Muscle of arm (tissue), 1 donor: ENCODE measurements at regions not wholly inside any gene's neighbourhood (a gene's known extent, or its start where the extent isn't known, plus 50 kb on each side); places are given as distances from the start of the nearest gene placed in this dataset.
"Not testable (repeated sequence)": the region's sequence is repeated elsewhere in the genome, so short reads cannot be mapped to it uniquely, and the experiment has no call there.

ENCODE experiments used
- DNase-seq: peaks from one replicate; pipeline ENCODE4 v3.0.0-alpha.2; 2013

DNA sequence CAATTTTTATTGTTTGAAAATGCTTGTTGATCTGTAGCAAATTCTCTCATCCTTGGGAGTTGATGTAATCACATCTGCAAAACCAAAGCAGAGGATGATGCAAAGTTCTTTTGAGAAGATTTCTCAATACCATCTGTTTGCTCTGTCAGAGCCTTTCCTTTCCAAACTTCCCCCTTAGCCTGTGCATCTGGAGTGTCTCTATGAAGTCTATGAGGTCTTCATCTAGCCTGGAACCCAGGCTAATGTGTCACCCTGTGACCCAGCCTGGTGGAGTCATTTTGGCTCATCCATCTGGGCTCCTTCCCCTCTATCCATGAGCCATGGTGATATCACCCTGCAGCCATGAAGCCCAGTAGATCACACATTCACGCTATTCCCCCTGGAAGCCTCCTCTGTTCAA, 123.2 kb upstream of the SLC7A14 start:
- DNase-seq, result no peak

GRCh38 chr3:170707899-170708298, 122.0 kb upstream of the SLC7A14 start:
- no peak for DNase-seq

DNA sequence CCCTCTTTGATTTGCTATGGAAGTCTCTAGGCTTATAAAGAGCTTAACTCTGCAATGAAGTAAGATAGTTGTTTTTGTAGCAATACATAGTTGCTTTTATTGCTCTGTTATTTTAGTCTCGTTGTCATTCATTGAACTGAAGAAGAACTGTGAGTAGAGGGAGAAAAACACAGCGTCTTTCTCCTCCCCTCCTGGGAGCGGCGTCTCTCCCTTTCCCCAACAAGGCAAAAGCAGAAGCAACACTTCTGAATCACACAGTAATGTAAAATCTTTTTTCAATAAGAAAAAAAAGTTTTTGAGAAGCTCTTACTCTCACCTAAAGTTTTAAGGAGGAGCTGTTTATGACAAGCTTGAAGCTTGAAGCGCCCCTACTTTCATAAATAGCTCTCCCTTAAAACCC, 119.3 kb upstream of the SLC7A14 start:
- no peak for DNase-seq

DNA sequence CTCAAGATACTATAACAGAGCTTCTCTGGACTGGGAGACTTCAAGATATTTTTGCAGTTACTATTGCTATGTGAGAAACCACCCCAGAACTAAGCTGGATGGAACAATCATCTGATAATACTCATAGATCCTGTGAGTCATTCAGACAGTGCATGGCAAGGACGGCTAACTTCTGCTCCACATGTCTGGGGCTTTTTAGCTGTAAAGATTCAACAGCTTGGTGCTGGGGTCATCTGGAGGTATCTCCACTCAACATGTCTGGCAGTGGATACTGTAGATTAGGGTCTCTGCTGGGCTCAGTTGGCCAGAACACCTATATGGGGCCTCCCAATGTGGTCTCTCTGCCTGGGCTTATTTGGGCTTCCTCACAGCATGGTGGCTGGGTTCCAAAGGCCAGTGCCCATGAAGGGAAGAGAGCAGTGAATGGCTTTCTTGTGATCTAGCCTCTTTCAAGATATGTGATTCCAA, 117.3 kb upstream of the SLC7A14 start:
- no peak for DNase-seq

GRCh38 chr3:170701696-170702678, 116.1 kb upstream of the SLC7A14 start:
- no peak for DNase-seq

DNA sequence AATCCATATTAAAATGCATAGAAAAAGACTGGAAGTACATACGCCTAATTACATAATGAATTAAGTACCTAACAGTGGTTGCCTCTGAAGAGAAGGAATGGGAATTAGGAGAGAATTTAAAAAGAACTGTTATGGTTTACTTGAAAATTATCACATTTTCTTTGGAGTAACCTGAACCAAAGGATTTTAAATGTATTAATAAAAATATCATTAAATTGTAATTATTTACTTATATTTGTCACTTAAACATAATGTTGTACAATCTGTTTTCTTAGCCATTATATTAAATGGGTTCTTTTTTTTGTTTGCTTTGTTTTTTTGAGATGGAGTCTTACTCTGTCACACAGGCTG, 114.2 kb upstream of the SLC7A14 start:
- DNase-seq, result no peak

GRCh38 chr3:170699158-170700053, 113.5 kb upstream of the SLC7A14 start:
- DNase-seq, result no peak

- no peak for DNase-seq
These were observed 112.0 kb upstream of the SLC7A14 start for GRCh38 chr3:170697908-170698307.

DNA sequence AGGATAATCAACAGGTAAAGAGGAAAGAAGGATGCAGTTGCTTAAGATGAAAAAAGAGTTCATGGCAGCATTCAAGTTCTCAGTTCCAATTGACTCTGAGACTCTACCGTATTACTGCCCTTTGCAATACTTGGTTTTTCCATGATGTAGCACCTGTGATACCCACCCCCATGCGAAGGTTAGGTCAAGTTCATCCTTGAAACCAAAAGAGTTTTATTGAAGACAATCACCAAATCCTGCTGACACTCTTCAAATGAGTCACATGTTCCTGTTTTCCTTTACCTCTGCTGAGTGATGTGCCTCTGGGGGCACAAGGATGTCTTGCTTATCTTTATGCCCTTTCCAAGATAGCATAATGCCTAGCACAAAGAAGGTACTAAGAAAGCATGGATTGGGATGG, 111.3 kb upstream of the SLC7A14 start:
- no peak for DNase-seq

DNA sequence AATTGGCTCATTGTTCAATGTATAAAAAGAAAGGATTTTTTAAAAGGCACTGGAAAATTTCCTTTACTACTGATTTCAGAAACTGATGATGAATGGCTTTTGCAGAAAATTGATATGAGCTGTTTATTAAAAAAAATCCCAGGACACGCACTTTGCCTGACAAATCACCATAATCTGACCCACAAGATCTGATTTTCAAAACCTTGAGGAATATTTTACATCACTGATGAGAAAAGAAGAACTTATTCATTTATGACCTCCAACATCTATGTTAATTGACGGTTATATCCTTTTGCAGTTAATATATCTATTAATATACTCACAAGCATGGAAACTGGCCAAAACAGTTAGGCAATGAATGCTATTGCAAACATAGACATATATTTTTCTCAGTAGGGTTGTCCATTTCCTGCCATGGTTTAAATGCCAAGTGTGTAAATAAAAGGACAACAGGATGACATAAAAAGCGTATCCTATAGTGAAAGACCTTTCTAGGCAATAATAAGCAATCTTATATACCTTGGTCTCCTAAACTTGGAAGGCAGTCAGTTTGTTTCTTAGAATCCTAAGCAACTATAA, 109.7 kb upstream of the SLC7A14 start:
- no peak for DNase-seq

DNA sequence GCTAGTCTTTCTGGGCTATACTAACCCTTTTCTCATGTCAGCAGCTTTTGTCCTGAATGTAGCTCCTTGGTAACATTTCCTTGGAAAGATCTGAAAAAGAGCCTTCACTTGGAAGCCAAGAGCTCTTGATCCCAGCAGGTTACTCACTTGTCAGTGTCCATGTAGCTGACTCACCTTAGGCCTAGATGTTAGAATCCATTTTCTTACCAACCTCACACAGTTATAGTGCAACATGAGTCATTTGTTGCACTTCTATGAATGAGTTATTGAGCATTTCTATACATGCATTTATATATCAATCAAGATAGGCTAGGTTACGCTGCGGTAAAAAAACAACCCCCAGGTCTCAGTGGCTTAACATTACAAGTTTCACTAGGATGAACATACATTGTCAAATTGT, 106.8 kb upstream of the SLC7A14 start:
- no peak for DNase-seq

GRCh38 chr3:170690661-170690981, 104.7 kb upstream of the SLC7A14 start:
- no peak for DNase-seq

- DNase-seq, result no peak
These were observed 104.2 kb upstream of the SLC7A14 start for GRCh38 chr3:170689893-170690660.

DNA sequence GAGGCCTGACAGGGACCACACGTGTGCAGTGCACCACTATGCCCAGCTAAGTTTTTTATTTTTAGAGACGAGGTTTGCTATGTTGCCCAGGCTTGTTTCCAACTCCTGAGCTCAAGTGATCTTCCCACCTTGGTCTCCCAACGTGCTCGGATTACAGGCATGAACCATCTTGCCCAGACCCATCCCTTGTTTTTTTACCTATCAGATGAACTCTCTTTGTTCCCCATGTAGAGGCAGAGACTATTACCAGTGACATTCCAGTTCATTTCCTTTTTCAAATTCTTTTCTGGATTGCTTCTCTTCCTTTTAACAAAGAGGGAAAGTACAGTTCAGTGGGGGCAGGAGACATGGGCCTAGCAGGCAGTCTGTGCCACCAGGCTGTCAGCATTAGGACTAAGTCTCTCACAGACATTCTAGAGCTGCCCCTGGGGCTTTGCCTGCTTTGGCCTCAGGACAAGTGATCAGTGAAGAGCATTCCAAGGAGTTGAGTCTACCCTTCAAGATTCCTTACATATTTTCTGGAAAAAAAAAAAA, 103.5 kb upstream of the SLC7A14 start:
- DNase-seq, result no peak

- DNase-seq, result not testable (repeated sequence)
These were observed 102.3 kb upstream of the SLC7A14 start for GRCh38 chr3:170688222-170688621.

GRCh38 chr3:170680593-170680992, 94.7 kb upstream of the SLC7A14 start:
- DNase-seq, result no peak

GRCh38 chr3:170679190-170679589, 93.3 kb upstream of the SLC7A14 start:
- no peak for DNase-seq

DNA sequence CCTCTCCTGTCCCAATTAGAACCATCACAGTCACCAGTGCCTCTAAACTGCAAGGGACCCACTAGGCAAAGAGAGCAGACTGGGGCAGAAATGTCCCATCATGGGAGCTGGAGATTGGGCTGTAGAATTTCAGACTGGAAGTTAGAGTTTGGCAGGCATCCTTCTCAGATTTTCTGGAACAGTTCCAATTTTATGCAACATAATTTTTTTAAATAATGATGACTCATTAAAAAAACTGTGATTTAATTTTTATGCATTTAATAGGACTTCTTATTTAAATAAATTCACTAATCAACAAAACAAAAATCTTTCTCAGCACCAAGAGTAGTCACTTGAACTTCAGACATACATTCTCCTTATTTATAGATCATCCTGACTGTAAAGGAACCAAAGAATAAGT, 84.6 kb upstream of the SLC7A14 start:
- DNase-seq, result no peak

GRCh38 chr3:170662986-170663385, 77.1 kb upstream of the SLC7A14 start:
- DNase-seq, result not testable (repeated sequence)

DNA sequence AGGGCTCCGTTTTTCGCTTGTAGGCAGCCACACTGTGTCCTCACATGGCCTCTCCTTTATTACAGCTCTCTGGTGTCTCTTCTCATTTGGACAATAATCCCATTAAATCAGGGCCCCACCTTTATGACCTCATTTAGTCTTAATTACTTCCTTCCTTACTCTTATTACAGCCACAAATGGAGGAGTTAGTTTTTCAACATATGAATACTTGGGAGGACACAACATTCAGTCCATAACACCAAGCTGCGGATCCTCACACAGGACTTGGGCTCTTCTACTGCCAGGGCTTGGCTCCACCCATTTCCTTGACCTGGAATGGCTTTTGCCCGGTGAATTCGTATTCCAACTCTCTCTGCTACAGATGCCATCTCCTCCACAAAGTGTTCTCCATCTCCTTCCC, 74.3 kb upstream of the SLC7A14 start:
- DNase-seq, result no peak

GRCh38 chr3:170657312-170657711, 71.4 kb upstream of the SLC7A14 start:
- DNase-seq, result no peak
